ENCODE measurements at regions not wholly inside any gene's neighbourhood (a gene's known extent, or its start where the extent isn't known, plus 50 kb on each side); places are given as distances from the start of the nearest gene placed in this dataset.

DNA sequence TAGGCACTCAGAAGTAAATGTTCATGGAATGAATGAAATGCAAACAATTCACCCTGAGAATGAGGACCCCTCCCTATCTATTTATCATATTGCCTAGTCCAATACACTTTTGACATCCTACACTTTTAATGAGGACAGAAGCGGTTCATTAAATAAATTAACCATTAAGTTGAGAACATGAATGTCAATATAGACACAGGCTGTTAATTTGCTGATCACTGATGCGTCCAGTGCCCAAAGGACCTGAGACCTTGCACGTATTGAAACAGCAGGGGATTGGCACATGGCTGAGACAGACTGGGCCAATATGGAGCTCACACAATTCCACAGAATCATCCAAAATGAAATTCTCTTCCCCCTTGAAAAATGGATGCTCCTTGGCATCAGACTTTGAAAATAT is 430.0 kb downstream of the SLC4A3 start:
- in situ Hi-C loops (cut with HindIII; ENCODE audit: low pct_ligation_motif_present, low sequenced_read_pairs): no loop called here
- no peaks in the 10 kb centered on the region for H3K27me3 ChIP-seq (replicated peaks)
- TF ChIP-seq, protein P1, sequence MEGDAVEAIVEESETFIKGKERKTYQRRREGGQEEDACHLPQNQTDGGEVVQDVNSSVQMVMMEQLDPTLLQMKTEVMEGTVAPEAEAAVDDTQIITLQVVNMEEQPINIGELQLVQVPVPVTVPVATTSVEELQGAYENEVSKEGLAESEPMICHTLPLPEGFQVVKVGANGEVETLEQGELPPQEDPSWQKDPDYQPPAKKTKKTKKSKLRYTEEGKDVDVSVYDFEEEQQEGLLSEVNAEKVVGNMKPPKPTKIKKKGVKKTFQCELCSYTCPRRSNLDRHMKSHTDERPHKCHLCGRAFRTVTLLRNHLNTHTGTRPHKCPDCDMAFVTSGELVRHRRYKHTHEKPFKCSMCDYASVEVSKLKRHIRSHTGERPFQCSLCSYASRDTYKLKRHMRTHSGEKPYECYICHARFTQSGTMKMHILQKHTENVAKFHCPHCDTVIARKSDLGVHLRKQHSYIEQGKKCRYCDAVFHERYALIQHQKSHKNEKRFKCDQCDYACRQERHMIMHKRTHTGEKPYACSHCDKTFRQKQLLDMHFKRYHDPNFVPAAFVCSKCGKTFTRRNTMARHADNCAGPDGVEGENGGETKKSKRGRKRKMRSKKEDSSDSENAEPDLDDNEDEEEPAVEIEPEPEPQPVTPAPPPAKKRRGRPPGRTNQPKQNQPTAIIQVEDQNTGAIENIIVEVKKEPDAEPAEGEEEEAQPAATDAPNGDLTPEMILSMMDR (IDR thresholded peaks at IDR 0.05; ENCODE audit: low read depth, low read length, missing control alignments): no peak
- H3K27ac ChIP-seq: no peak overlapping the region
- no peak for DNase-seq
- no peaks in the 10 kb centered on the region for H3K36me3 ChIP-seq (replicated peaks)
- no peak overlapping the region for H3K4me3 ChIP-seq (ENCODE audit: low read depth, low read length)

DNA sequence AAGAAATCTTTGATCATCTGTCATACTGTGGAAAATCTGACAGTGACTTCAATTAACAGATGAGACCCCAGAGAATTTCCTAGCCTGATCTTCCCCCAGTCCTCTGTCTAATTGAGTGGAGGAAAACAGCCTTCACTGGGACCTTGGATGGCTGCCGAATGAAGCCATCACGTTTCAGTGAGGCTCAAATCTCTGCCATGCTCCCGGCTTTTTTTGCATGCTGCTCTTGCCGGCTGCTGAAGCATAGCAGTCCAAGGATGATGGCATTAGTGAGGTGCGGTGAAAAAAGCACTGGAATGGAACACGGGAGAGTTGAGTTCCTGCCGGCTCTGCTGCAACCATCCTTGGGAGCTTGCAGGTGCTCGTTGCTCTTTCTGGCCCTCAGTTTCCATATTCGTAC is 430.5 kb downstream of the SLC4A3 start:
- TF ChIP-seq, protein P1 (IDR thresholded peaks at IDR 0.05; ENCODE audit: low read depth, low read length, missing control alignments): no peak
- Histone ChIP-seq H3K27me3 (replicated peaks) (no peaks in the 10 kb centered on the region), H3K4me3 (ENCODE audit: low read depth, low read length) (no peak overlapping the region), H3K27ac (no peak overlapping the region), H3K36me3 (replicated peaks) (no peaks in the 10 kb centered on the region)
- in situ Hi-C loops (cut with HindIII; ENCODE audit: low pct_ligation_motif_present, low sequenced_read_pairs): no loop called here
- DNase-seq: no peak

DNA sequence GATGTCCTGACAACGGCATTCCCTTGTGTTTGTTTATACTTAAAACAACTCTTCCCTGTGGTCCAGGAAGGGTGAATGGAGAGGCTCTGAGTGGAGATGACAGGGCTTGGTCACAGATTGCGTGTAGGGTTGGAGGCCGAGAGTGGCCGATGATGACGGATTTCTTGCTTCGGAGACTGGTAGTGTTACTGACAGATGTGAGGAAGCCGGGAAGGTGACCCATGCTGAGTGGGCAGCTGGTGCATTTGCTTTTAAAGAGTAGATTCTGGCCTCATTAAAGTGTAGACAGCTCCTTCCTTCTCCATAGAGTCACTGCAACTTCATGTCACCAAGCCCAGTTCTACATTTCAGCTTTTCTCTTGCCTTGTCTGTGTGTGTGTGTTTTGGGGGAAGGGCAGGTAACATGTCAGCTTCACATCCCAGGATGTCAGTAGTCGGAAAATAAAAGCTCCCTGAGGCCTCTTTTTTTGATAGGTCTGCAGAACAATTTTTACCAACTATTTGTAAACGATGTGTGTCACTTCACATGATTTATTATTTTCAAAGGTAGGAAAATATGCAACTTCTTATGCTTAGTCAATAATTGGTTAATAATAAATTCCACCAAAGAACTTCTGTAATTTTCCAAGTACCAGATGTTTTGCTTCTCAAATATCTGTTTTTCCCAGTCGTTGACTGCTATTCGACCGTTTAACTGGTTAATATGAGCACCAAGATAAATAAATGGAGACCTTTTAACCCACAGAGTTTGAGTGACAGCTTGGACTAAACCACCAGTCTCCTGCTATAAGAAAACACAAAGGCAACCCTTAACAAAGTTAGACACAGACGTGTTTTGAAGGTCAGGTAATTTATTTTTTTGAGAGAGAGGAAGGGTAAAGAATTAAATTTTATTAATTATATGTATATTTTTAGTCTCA is 436.9 kb downstream of the SLC4A3 start:
- no peak for DNase-seq
- in situ Hi-C loops (cut with HindIII; ENCODE audit: low pct_ligation_motif_present, low sequenced_read_pairs): no loop called here
- TF ChIP-seq, protein P1 (IDR thresholded peaks at IDR 0.05; ENCODE audit: low read depth, low read length, missing control alignments): no peak
- Histone ChIP-seq H3K27ac (no peak overlapping the region), H3K4me3 (ENCODE audit: low read depth, low read length) (no peak overlapping the region), H3K27me3 (replicated peaks) (no peaks in the 10 kb centered on the region), H3K36me3 (replicated peaks) (no peaks in the 10 kb centered on the region)

DNA sequence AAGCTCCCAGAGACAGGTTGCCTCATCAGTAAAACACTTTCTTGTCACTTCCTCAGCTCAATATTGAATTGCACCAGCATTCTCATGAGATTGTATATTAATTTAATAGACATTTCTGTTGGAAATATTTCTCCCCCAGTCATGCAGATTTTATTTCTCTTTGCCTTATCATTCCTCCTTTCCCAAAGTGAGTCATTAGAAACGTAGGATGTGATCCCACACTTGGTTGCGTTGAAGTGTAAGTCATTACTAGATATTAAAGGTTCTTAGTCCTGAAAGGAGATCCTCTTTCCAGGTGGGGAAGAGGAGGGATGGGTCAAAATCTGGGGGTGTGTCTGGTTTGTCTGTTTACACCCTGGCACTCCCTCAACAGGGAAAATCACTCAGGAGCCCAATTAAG is 438.2 kb downstream of the SLC4A3 start:
- no peaks in the 10 kb centered on the region for H3K36me3 ChIP-seq (replicated peaks)
- TF ChIP-seq, protein P1 (IDR thresholded peaks at IDR 0.05; ENCODE audit: low read depth, low read length, missing control alignments): no peak
- no peak overlapping the region for H3K4me3 ChIP-seq (ENCODE audit: low read depth, low read length)
- H3K27me3 ChIP-seq (replicated peaks): no peaks in the 10 kb centered on the region
- in situ Hi-C loops (cut with HindIII; ENCODE audit: low pct_ligation_motif_present, low sequenced_read_pairs): no loop called here
- H3K27ac ChIP-seq: no peak overlapping the region
- DNase-seq: no peak

DNA sequence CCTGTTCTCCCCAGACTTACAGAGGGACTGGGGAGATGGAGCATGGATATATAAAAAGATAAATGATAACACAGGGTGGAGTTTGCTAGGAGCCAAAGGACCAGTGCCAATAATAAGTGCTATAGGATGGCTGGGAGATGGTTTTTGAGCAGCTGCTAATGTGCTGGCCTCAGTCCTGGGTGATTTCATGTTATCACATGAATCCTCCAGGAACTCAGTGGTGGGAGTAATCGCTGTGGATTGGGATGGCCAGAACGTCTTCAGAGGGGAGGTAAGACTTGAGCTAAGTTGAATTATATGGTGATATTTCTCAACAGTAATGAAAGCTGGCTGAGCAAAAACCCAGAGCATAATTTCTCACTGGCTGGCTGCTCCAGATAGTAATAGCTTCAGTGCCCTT is 441.4 kb downstream of the SLC4A3 start:
- in situ Hi-C loops (cut with HindIII; ENCODE audit: low pct_ligation_motif_present, low sequenced_read_pairs): no loop called here
- TF ChIP-seq, protein P1 (IDR thresholded peaks at IDR 0.05; ENCODE audit: low read depth, low read length, missing control alignments): no peak
- no peaks in the 10 kb centered on the region for H3K27me3 ChIP-seq (replicated peaks)
- no peak overlapping the region for H3K27ac ChIP-seq
- no peaks in the 10 kb centered on the region for H3K36me3 ChIP-seq (replicated peaks)
- H3K4me3 ChIP-seq (ENCODE audit: low read depth, low read length): no peak overlapping the region
- no peak for DNase-seq
